ENCODE measurements at regions not wholly inside any gene's neighbourhood (a gene's known extent, or its start where the extent isn't known, plus 50 kb on each side); places are given as distances from the start of the nearest gene placed in this dataset.

- DNase-seq, result no peak
- Mint-ChIP-seq H3K36me3 (ENCODE audit: low read depth) (no peaks in the 10 kb centered on the region), H3K27ac (no peak overlapping the region), H3K9me3 (ENCODE audit: low read depth) (peaks cover 6% of the 10 kb centered on the region), H3K4me1 (no peaks in the 10 kb centered on the region), H3K4me3 (no peak overlapping the region), H3K27me3 (no peaks in the 10 kb centered on the region)
- POLR2A ChIA-PET, result no interaction called here
- intact Hi-C loops (cut with DNase I, micrococcal nuclease), result no loop called here
- no peak for ATAC-seq
- CTCF ChIA-PET, result no interaction called here
Observed at GRCh38 chr14:82854131-82854530, 1320.5 kb upstream of the SEL1L start.

GRCh38 chr14:82854901-82855300, 1321.2 kb upstream of the SEL1L start:
- Mint-ChIP-seq H3K27me3 (no peaks in the 10 kb centered on the region), H3K9me3 (ENCODE audit: low read depth) (peaks cover 6% of the 10 kb centered on the region), H3K36me3 (ENCODE audit: low read depth) (no peaks in the 10 kb centered on the region), H3K4me1 (no peaks in the 10 kb centered on the region), H3K4me3 (no peak overlapping the region), H3K27ac (no peak overlapping the region)
- no peak for ATAC-seq
- POLR2A ChIA-PET, result no interaction called here
- no peak for DNase-seq
- CTCF ChIA-PET, result no interaction called here
- intact Hi-C loops (cut with DNase I, micrococcal nuclease), result no loop called here

GRCh38 chr14:82855912-82856391, 1322.3 kb upstream of the SEL1L start:
- peaks cover 6% of the 10 kb centered on the region for H3K9me3 Mint-ChIP-seq (ENCODE audit: low read depth)
- no peaks in the 10 kb centered on the region for H3K36me3 Mint-ChIP-seq (ENCODE audit: low read depth)
- intact Hi-C loops (cut with DNase I, micrococcal nuclease), result no loop called here
- no peaks in the 10 kb centered on the region for H3K4me1 Mint-ChIP-seq
- no peak overlapping the region for H3K27ac Mint-ChIP-seq
- ATAC-seq (no peak), DNase-seq (no peak)
- POLR2A ChIA-PET, result no interaction called here
- no peak overlapping the region for H3K4me3 Mint-ChIP-seq
- CTCF ChIA-PET, result no interaction called here
- no peaks in the 10 kb centered on the region for H3K27me3 Mint-ChIP-seq

- peaks cover 13% of the 10 kb centered on the region for H3K9me3 Mint-ChIP-seq (ENCODE audit: low read depth)
- no peak overlapping the region for H3K4me3 Mint-ChIP-seq
- no peaks in the 10 kb centered on the region for H3K27me3 Mint-ChIP-seq
- H3K36me3 Mint-ChIP-seq (ENCODE audit: low read depth), result no peaks in the 10 kb centered on the region
- ATAC-seq (no peak), DNase-seq (no peak)
- no peaks in the 10 kb centered on the region for H3K4me1 Mint-ChIP-seq
- ChIA-PET CTCF (no interaction called here), POLR2A (no interaction called here)
- intact Hi-C loops (cut with DNase I, micrococcal nuclease), result no loop called here
- H3K27ac Mint-ChIP-seq, result no peak overlapping the region
Observed at GRCh38 chr14:82861313-82861712, 1327.7 kb upstream of the SEL1L start.

GRCh38 chr14:82872494-82872893, 1338.8 kb upstream of the SEL1L start:
- ATAC-seq, result no peak
- peak; percentile 6 for DNase-seq
- Mint-ChIP-seq H3K4me1 (no peaks in the 10 kb centered on the region), H3K27me3 (no peaks in the 10 kb centered on the region), H3K36me3 (ENCODE audit: low read depth) (no peaks in the 10 kb centered on the region), H3K4me3 (no peak overlapping the region), H3K9me3 (ENCODE audit: low read depth) (peaks cover 8% of the 10 kb centered on the region), H3K27ac (no peak overlapping the region)
- intact Hi-C loops (cut with DNase I, micrococcal nuclease), result no loop called here
- ChIA-PET POLR2A (no interaction called here), CTCF (interaction anchor here (1.3 kb wide), 1 partner anchor 14 kb away, joined by 5 read pairs; no protein-coding TSS in a partner anchor)

- POLR2A ChIA-PET, result no interaction called here
- no peaks in the 10 kb centered on the region for H3K4me1 Mint-ChIP-seq
- H3K27me3 Mint-ChIP-seq, result no peaks in the 10 kb centered on the region
- peaks cover 5% of the 10 kb centered on the region for H3K9me3 Mint-ChIP-seq (ENCODE audit: low read depth)
- no peak overlapping the region for H3K4me3 Mint-ChIP-seq
- no peak for DNase-seq
- no peaks in the 10 kb centered on the region for H3K36me3 Mint-ChIP-seq (ENCODE audit: low read depth)
- no peak for ATAC-seq
- intact Hi-C loops (cut with DNase I, micrococcal nuclease), result no loop called here
- CTCF ChIA-PET, result no interaction called here
- H3K27ac Mint-ChIP-seq, result no peak overlapping the region
Observed at GRCh38 chr14:82878951-82879350, 1345.3 kb upstream of the SEL1L start.

- peaks cover 4% of the 10 kb centered on the region for H3K9me3 Mint-ChIP-seq (ENCODE audit: low read depth)
- ATAC-seq (no peak), DNase-seq (no peak)
- intact Hi-C loops (cut with DNase I, micrococcal nuclease), result no loop called here
- no peaks in the 10 kb centered on the region for H3K27me3 Mint-ChIP-seq
- POLR2A ChIA-PET, result no interaction called here
- CTCF ChIA-PET, result no interaction called here
- H3K4me3 Mint-ChIP-seq, result no peak overlapping the region
- no peak overlapping the region for H3K27ac Mint-ChIP-seq
- H3K4me1 Mint-ChIP-seq, result no peaks in the 10 kb centered on the region
- no peaks in the 10 kb centered on the region for H3K36me3 Mint-ChIP-seq (ENCODE audit: low read depth)
Observed at GRCh38 chr14:82879949-82880535, 1346.4 kb upstream of the SEL1L start.

GRCh38 chr14:82886670-82887069, 1353.0 kb upstream of the SEL1L start:
- CTCF ChIA-PET, result interaction anchor here (1.5 kb wide), 1 partner anchor 15 kb away, joined by 5 read pairs; no protein-coding TSS in a partner anchor
- H3K27ac Mint-ChIP-seq, result no peak overlapping the region
- H3K9me3 Mint-ChIP-seq (ENCODE audit: low read depth), result peaks cover 14% of the 10 kb centered on the region
- H3K4me3 Mint-ChIP-seq, result no peak overlapping the region
- no peaks in the 10 kb centered on the region for H3K4me1 Mint-ChIP-seq
- POLR2A ChIA-PET, result no interaction called here
- intact Hi-C loops (cut with DNase I, micrococcal nuclease), result no loop called here
- no peaks in the 10 kb centered on the region for H3K27me3 Mint-ChIP-seq
- H3K36me3 Mint-ChIP-seq (ENCODE audit: low read depth), result no peaks in the 10 kb centered on the region
- ATAC-seq, result no peak
- no peak for DNase-seq

GRCh38 chr14:82889701-82890100, 1356.0 kb upstream of the SEL1L start:
- ChIA-PET CTCF (no interaction called here), POLR2A (no interaction called here)
- H3K9me3 Mint-ChIP-seq (ENCODE audit: low read depth), result peaks cover 14% of the 10 kb centered on the region
- no peak for DNase-seq
- H3K4me1 Mint-ChIP-seq, result no peaks in the 10 kb centered on the region
- intact Hi-C loops (cut with DNase I, micrococcal nuclease), result no loop called here
- no peaks in the 10 kb centered on the region for H3K27me3 Mint-ChIP-seq
- H3K27ac Mint-ChIP-seq, result no peak overlapping the region
- no peak overlapping the region for H3K4me3 Mint-ChIP-seq
- ATAC-seq, result no peak
- H3K36me3 Mint-ChIP-seq (ENCODE audit: low read depth), result no peaks in the 10 kb centered on the region

- DNase-seq, result no peak
- no peak for ATAC-seq
- no peaks in the 10 kb centered on the region for H3K36me3 Mint-ChIP-seq (ENCODE audit: low read depth)
- no peak overlapping the region for H3K27ac Mint-ChIP-seq
- intact Hi-C loops (cut with DNase I, micrococcal nuclease), result no loop called here
- POLR2A ChIA-PET, result no interaction called here
- H3K27me3 Mint-ChIP-seq, result no peaks in the 10 kb centered on the region
- no peaks in the 10 kb centered on the region for H3K4me1 Mint-ChIP-seq
- no peaks in the 10 kb centered on the region for H3K9me3 Mint-ChIP-seq (ENCODE audit: low read depth)
- no peak overlapping the region for H3K4me3 Mint-ChIP-seq
- CTCF ChIA-PET, result no interaction called here
Observed at GRCh38 chr14:82896476-82896875, 1362.8 kb upstream of the SEL1L start.

GRCh38 chr14:82897469-82898308, 1364.0 kb upstream of the SEL1L start:
- Mint-ChIP-seq H3K4me1 (no peaks in the 10 kb centered on the region), H3K36me3 (ENCODE audit: low read depth) (no peaks in the 10 kb centered on the region), H3K9me3 (ENCODE audit: low read depth) (no peaks in the 10 kb centered on the region), H3K4me3 (no peak overlapping the region), H3K27me3 (no peaks in the 10 kb centered on the region), H3K27ac (no peak overlapping the region)
- intact Hi-C loops (cut with DNase I, micrococcal nuclease), result no loop called here
- ChIA-PET CTCF (no interaction called here), POLR2A (no interaction called here)
- no peak for DNase-seq
- ATAC-seq, result no peak

- intact Hi-C loops (cut with DNase I, micrococcal nuclease), result no loop called here
- no peaks in the 10 kb centered on the region for H3K36me3 Mint-ChIP-seq (ENCODE audit: low read depth)
- DNase-seq (no peak), ATAC-seq (no peak)
- ChIA-PET POLR2A (no interaction called here), CTCF (no interaction called here)
- H3K4me3 Mint-ChIP-seq, result no peak overlapping the region
- no peaks in the 10 kb centered on the region for H3K27me3 Mint-ChIP-seq
- no peaks in the 10 kb centered on the region for H3K4me1 Mint-ChIP-seq
- H3K9me3 Mint-ChIP-seq (ENCODE audit: low read depth), result peaks cover 22% of the 10 kb centered on the region
- no peak overlapping the region for H3K27ac Mint-ChIP-seq
Observed at GRCh38 chr14:82905762-82906161, 1372.1 kb upstream of the SEL1L start.
